Neural cell (in vitro differentiated cells): ENCODE measurements at regions not wholly inside any gene's neighbourhood (a gene's known extent, or its start where the extent isn't known, plus 50 kb on each side); places are given as distances from the start of the nearest gene placed in this dataset.

ENCODE experiments used
- H2AFZ ChIP-seq: fragments of 200-600, 300-800 bp; sonication (generic), shearing (Covaris generic); 2 replicates; pipeline ENCODE4 v1.6.0; 2014; ENCODE audit warnings: low read depth, mild to moderate bottlenecking, antibody characterized with exemption, low read length, moderate library complexity
- H3F3A ChIP-seq: fragments of 200-600 bp; shearing (Covaris generic); 2 replicates; pipeline ENCODE4 v1.6.1; 2016; ENCODE audit warnings: mild to moderate bottlenecking, moderate library complexity, mixed read lengths, antibody characterized with exemption, low read length; ENCODE audit not compliant: insufficient read depth, poor library complexity, severe bottlenecking
- H3K27ac ChIP-seq: fragments of 200-600, 300-800 bp; sonication (generic), shearing (Covaris generic); 2 replicates; pipeline ENCODE4 v1.5.1; 2014; ENCODE audit warnings: mild to moderate bottlenecking, low read length, moderate library complexity
- H3K27me3 ChIP-seq: fragments of 300-800, 200-600 bp; sonication (generic), shearing (Covaris generic); 2 replicates; pipeline ENCODE4 v1.6.0; 2014; ENCODE audit warnings: mild to moderate bottlenecking, low read depth, low read length, moderate library complexity; ENCODE audit not compliant: insufficient read depth
- H3K36me3 ChIP-seq: fragments of 300-800, 200-600 bp; sonication (generic), shearing (Covaris generic); 2 replicates; pipeline ENCODE4 v1.5.1; 2014; ENCODE audit warnings: mild to moderate bottlenecking, antibody characterized with exemption, low read length, moderate library complexity; ENCODE audit not compliant: insufficient read depth
- H3K4me2 ChIP-seq: fragments of 300-800, 200-600 bp; sonication (generic), shearing (Covaris generic); 2 replicates; pipeline ENCODE4 v1.6.0; 2014; ENCODE audit warnings: mild to moderate bottlenecking, low read length
- H3K4me3 ChIP-seq: fragments of 300-800, 200-600 bp; sonication (generic), shearing (Covaris generic); 2 replicates; pipeline ENCODE4 v1.5.1; 2014; ENCODE audit warnings: mild to moderate bottlenecking, low read length, moderate library complexity
- H3K79me2 ChIP-seq: fragments of 200-600 bp; shearing (Covaris generic); replicated peaks from 2 replicates; pipeline ENCODE4 v1.6.0; 2014; ENCODE audit warnings: mild to moderate bottlenecking, low read length, moderate library complexity; ENCODE audit not compliant: insufficient read depth
- H3K9ac ChIP-seq: fragments of 300-800, 200-600 bp; sonication (generic), shearing (Covaris generic); 2 replicates; pipeline ENCODE4 v1.6.1; 2016; ENCODE audit warnings: mild to moderate bottlenecking, low read length, mixed read lengths
- H3K9me2 ChIP-seq: fragments of 200-600 bp; shearing (Covaris generic); 2 replicates; pipeline ENCODE4 v1.6.1; 2016; ENCODE audit warnings: mild to moderate bottlenecking, low read length, mixed read lengths; ENCODE audit not compliant: insufficient read depth
- H3K9me3 ChIP-seq: fragments of 200-600, 300-800 bp; sonication (generic), shearing (Covaris generic); 2 replicates; pipeline ENCODE4 v1.6.1; 2016; ENCODE audit warnings: mild to moderate bottlenecking, mixed run types, low read length, moderate library complexity, mixed read lengths
- H4K20me1 ChIP-seq: fragments of 200-600 bp; shearing (Covaris generic); 2 replicates; pipeline ENCODE4 v1.6.1; 2016; ENCODE audit warnings: mild to moderate bottlenecking, mixed run types; ENCODE audit not compliant: insufficient read depth
- CTCF ChIP-seq: fragments of 450-650 bp; IDR thresholded peaks from 2 replicates; pipeline ENCODE4 v1.5.1; 2014; ENCODE audit warnings: antibody characterized with exemption, mild to moderate bottlenecking, moderate library complexity; ENCODE audit not compliant: poor library complexity, severe bottlenecking
- EP300 ChIP-seq: fragments of 450-650 bp; conservative IDR thresholded peaks from 2 replicates; pipeline ENCODE4 v1.6.1; 2014; ENCODE audit warnings: antibody characterized with exemption, mild to moderate bottlenecking, moderate library complexity; ENCODE audit not compliant: poor library complexity, severe bottlenecking
- EZH2 ChIP-seq: fragments of 200-600, 300-800 bp; shearing (Covaris generic), sonication (generic); IDR thresholded peaks from 2 replicates; pipeline ENCODE4 v1.6.1; 2014; ENCODE audit warnings: antibody characterized with exemption, low read length, borderline replicate concordance, mild to moderate bottlenecking; ENCODE audit not compliant: insufficient read depth, poor library complexity, severe bottlenecking
- MXI1 ChIP-seq: fragments of 450-650 bp; conservative IDR thresholded peaks from 2 replicates; pipeline ENCODE4 v1.6.1; 2014; ENCODE audit warnings: antibody characterized with exemption, mild to moderate bottlenecking; ENCODE audit not compliant: poor library complexity, severe bottlenecking
- POLR2AphosphoS5 ChIP-seq: IDR thresholded peaks from 2 replicates; pipeline ENCODE4 v1.6.1; 2012
- RAD21 ChIP-seq: fragments of 450-650 bp; conservative IDR thresholded peaks from 2 replicates; pipeline ENCODE4 v1.6.1; 2014; ENCODE audit warnings: antibody characterized with exemption, mild to moderate bottlenecking, moderate library complexity
- REST ChIP-seq: IDR thresholded peaks from 2 replicates; pipeline ENCODE4 v1.6.1; 2012; ENCODE audit warnings: borderline replicate concordance
- SMC3 ChIP-seq: fragments of 450-650 bp; conservative IDR thresholded peaks from 2 replicates; pipeline ENCODE4 v1.6.1; 2014; ENCODE audit warnings: antibody characterized with exemption, mild to moderate bottlenecking, moderate library complexity; ENCODE audit not compliant: poor library complexity
- TAF1 ChIP-seq: IDR thresholded peaks from 2 replicates; pipeline ENCODE4 v1.6.1; 2012; ENCODE audit warnings: low read depth

- H3K27me3 ChIP-seq, result no peaks in the 10 kb centered on the region
- no peak overlapping the region for H3K9ac ChIP-seq
- H3K9me3 ChIP-seq, result no peaks in the 10 kb centered on the region
- no peaks in the 10 kb centered on the region for H3F3A ChIP-seq
- H3K4me2 ChIP-seq, result no peak overlapping the region
- H3K9me2 ChIP-seq, result no peaks in the 10 kb centered on the region
- no peak overlapping the region for H3K4me3 ChIP-seq
- no peaks in the 10 kb centered on the region for H3K79me2 ChIP-seq
- H2AFZ ChIP-seq, result no peak overlapping the region
- no peaks in the 10 kb centered on the region for H3K36me3 ChIP-seq
- H4K20me1 ChIP-seq, result no peaks in the 10 kb centered on the region
- TF ChIP-seq SMC3, result no peak
- no peak for TF ChIP-seq RAD21
- no peak for TF ChIP-seq EZH2
- TF ChIP-seq REST, result no peak
- TF ChIP-seq MXI1, result no peak
- H3K27ac ChIP-seq, result no peak overlapping the region
Observed at GRCh38 chr12:58818546-58818945, 101.8 kb downstream of the LRIG3 start.

- Histone ChIP-seq H3K36me3 (no peaks in the 10 kb centered on the region), H3K79me2 (no peaks in the 10 kb centered on the region), H3K27ac (no peak overlapping the region), H3K9ac (no peak overlapping the region), H3K9me3 (no peaks in the 10 kb centered on the region), H2AFZ (no peak overlapping the region), H3K4me2 (no peak overlapping the region), H3K27me3 (no peaks in the 10 kb centered on the region), H4K20me1 (no peaks in the 10 kb centered on the region), H3K9me2 (no peaks in the 10 kb centered on the region), H3F3A (no peaks in the 10 kb centered on the region), H3K4me3 (no peak overlapping the region)
- no peak for TF ChIP-seq EP300
- no peak for TF ChIP-seq SMC3
- no peak for TF ChIP-seq REST
- TF ChIP-seq EZH2, result no peak
Observed at GRCh38 chr12:58819345-58819744, 101.0 kb downstream of the LRIG3 start.

- H3K36me3 ChIP-seq, result no peaks in the 10 kb centered on the region
- TF ChIP-seq SMC3 (no peak), POLR2AphosphoS5 (no peak), RAD21 (no peak), EP300 (no peak), MXI1 (no peak), EZH2 (no peak), TAF1 (no peak), REST (no peak), CTCF (no peak)
- no peak overlapping the region for H3K4me3 ChIP-seq
- no peaks in the 10 kb centered on the region for H3K27me3 ChIP-seq
- H2AFZ ChIP-seq, result no peak overlapping the region
- no peaks in the 10 kb centered on the region for H3K9me2 ChIP-seq
- H4K20me1 ChIP-seq, result no peaks in the 10 kb centered on the region
- H3K79me2 ChIP-seq, result no peaks in the 10 kb centered on the region
- H3F3A ChIP-seq, result no peaks in the 10 kb centered on the region
- no peak overlapping the region for H3K27ac ChIP-seq
- H3K9me3 ChIP-seq, result no peaks in the 10 kb centered on the region
- H3K4me2 ChIP-seq, result no peak overlapping the region
- no peak overlapping the region for H3K9ac ChIP-seq
Observed at GRCh38 chr12:58819985-58820384, 100.3 kb downstream of the LRIG3 start.
